ENCODE measurements at regions not wholly inside any gene's neighbourhood (a gene's known extent, or its start where the extent isn't known, plus 50 kb on each side); places are given as distances from the start of the nearest gene placed in this dataset.

DNA sequence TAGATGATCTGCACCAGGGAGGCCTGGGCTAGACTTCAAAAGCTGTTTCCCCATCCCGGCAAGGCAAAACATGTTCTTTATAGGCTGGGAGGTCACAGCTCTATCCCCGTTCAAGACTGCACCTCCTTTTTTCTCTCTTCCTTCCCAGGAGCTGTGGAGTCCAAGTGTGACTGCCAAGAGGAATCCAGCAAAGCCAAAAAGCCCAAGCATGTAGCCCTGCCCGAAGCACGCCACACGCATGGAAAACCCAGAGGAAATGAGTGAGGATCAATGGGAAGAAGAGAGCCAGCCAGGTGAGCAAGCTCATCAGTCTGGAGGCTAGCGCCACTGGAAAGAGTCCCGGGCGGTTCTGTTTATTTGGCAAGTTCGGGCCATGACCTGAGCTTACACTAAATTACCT, 240.4 kb downstream of the PRL start (continued):
- TF ChIP-seq, protein P1, sequence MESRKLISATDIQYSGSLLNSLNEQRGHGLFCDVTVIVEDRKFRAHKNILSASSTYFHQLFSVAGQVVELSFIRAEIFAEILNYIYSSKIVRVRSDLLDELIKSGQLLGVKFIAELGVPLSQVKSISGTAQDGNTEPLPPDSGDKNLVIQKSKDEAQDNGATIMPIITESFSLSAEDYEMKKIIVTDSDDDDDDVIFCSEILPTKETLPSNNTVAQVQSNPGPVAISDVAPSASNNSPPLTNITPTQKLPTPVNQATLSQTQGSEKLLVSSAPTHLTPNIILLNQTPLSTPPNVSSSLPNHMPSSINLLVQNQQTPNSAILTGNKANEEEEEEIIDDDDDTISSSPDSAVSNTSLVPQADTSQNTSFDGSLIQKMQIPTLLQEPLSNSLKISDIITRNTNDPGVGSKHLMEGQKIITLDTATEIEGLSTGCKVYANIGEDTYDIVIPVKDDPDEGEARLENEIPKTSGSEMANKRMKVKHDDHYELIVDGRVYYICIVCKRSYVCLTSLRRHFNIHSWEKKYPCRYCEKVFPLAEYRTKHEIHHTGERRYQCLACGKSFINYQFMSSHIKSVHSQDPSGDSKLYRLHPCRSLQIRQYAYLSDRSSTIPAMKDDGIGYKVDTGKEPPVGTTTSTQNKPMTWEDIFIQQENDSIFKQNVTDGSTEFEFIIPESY (IDR thresholded peaks at IDR 0.05), result no peak
- no peak for TF ChIP-seq HNF4G (IDR thresholded peaks at IDR 0.05)
- TF ChIP-seq FOXA2 (IDR thresholded peaks at IDR 0.05), result no peak

DNA sequence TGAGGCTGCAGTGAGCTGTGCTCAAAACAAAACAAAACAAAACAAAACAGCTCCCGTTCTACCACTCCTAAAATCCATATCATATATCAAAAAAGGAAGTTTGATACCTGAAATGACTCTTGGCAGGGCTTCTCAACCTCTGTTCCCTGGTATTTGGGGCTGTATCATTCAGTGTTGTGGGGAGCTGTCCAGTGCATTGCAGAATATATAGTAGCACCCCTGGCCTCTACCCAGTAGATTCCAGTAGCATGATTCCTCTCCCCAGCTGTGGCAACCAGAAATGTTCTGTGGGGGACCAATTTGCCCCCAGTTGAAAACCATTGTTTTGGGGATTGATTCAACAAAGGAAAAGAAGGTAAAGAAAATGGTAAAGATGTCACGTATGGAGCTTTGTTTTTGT, 238.9 kb downstream of the PRL start:
- Histone ChIP-seq H3K36me3 (ENCODE audit: control insufficient read depth in 4 of 4, insufficient read depth in 3 of 4, low read depth in 1 of 4, low read length in 3 of 4) (no peaks in the 10 kb centered on the region), H3K9ac (ENCODE audit: low read depth in 1 of 2, low read length in 2 of 2) (no peak overlapping the region), H3K27ac (ENCODE audit: low read depth in 1 of 2, low read length in 2 of 2) (no peak overlapping the region), H3K4me1 (ENCODE audit: control insufficient read depth in 4 of 4, insufficient read depth in 4 of 4, low read length in 3 of 4) (no peaks in the 10 kb centered on the region), H3K27me3 (ENCODE audit: control insufficient read depth in 4 of 4, insufficient read depth in 4 of 4, low read length in 3 of 4) (no peaks in the 10 kb centered on the region), H3K9me3 (ENCODE audit: control insufficient read depth in 4 of 4, low read length in 3 of 4) (no peaks in the 10 kb centered on the region), H3K4me3 (ENCODE audit: low read depth in 1 of 3, low read length in 3 of 3) (no peak overlapping the region)
- 75% methylated on average over 2 of the region's 2 CpGs for WGBS
- TF ChIP-seq GABPA (IDR thresholded peaks at IDR 0.05 in 1 of 2, conservative IDR thresholded peaks at IDR 0.05 in 1 of 2), result no peak
- TF ChIP-seq HNF4A (conservative IDR thresholded peaks at IDR 0.05), result no peak
- TF ChIP-seq NR2F2 (IDR thresholded peaks at IDR 0.05), result no peak
- no peak for TF ChIP-seq RXRA (IDR thresholded peaks at IDR 0.05)
- DNase-seq (ENCODE audit: low spot score), result no peak

DNA sequence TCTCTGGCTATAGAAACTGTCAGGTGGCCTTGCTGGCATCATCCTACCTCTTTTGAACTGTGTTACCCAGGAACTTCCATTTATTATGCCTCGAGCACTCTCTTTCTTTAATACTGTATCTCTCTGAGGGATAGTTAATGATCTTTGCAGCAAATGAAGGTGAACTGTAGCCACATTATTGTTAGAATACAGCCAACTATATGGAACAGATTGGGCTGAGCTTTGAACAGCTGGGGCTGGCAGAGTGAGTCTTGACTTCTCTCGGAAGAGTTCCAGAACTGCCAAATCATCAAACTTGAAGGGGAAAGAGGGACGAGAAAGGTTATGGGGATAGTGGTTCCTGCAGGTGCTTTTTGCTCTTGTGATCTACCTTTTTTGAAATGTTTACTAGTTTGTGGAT, 237.7 kb downstream of the PRL start:
- TF ChIP-seq FOXA2 (IDR thresholded peaks at IDR 0.05) (no peak), EGR1 (IDR thresholded peaks at IDR 0.05; ENCODE audit: low read depth in 2 of 2) (no peak), SP1 (IDR thresholded peaks at IDR 0.05) (no peak), JUND (IDR thresholded peaks at IDR 0.05) (no peak), RAD21 (IDR thresholded peaks at IDR 0.05) (no peak), NR2F2 (IDR thresholded peaks at IDR 0.05) (no peak), HNF4A (conservative IDR thresholded peaks at IDR 0.05) (no peak), HNF4G (IDR thresholded peaks at IDR 0.05) (no peak), FOXA1 (IDR thresholded peaks at IDR 0.05) (no peak), TAF1 (conservative IDR thresholded peaks at IDR 0.05) (no peak), RXRA (IDR thresholded peaks at IDR 0.05) (no peak), GABPA (IDR thresholded peaks at IDR 0.05 in 1 of 2, conservative IDR thresholded peaks at IDR 0.05 in 1 of 2) (no peak), YY1 (IDR thresholded peaks at IDR 0.05) (no peak)
- TF ChIP-seq, protein P2, sequence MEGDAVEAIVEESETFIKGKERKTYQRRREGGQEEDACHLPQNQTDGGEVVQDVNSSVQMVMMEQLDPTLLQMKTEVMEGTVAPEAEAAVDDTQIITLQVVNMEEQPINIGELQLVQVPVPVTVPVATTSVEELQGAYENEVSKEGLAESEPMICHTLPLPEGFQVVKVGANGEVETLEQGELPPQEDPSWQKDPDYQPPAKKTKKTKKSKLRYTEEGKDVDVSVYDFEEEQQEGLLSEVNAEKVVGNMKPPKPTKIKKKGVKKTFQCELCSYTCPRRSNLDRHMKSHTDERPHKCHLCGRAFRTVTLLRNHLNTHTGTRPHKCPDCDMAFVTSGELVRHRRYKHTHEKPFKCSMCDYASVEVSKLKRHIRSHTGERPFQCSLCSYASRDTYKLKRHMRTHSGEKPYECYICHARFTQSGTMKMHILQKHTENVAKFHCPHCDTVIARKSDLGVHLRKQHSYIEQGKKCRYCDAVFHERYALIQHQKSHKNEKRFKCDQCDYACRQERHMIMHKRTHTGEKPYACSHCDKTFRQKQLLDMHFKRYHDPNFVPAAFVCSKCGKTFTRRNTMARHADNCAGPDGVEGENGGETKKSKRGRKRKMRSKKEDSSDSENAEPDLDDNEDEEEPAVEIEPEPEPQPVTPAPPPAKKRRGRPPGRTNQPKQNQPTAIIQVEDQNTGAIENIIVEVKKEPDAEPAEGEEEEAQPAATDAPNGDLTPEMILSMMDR (IDR thresholded peaks at IDR 0.05; ENCODE audit: low read depth, low read length, missing input control), result no peak
- TF ChIP-seq, protein P3, sequence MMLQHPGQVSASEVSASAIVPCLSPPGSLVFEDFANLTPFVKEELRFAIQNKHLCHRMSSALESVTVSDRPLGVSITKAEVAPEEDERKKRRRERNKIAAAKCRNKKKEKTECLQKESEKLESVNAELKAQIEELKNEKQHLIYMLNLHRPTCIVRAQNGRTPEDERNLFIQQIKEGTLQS (IDR thresholded peaks at IDR 0.05), result no peak
- TF ChIP-seq, protein P4, sequence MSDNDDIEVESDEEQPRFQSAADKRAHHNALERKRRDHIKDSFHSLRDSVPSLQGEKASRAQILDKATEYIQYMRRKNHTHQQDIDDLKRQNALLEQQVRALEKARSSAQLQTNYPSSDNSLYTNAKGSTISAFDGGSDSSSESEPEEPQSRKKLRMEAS (IDR thresholded peaks at IDR 0.05), result no peak
- TF ChIP-seq, protein P5, sequence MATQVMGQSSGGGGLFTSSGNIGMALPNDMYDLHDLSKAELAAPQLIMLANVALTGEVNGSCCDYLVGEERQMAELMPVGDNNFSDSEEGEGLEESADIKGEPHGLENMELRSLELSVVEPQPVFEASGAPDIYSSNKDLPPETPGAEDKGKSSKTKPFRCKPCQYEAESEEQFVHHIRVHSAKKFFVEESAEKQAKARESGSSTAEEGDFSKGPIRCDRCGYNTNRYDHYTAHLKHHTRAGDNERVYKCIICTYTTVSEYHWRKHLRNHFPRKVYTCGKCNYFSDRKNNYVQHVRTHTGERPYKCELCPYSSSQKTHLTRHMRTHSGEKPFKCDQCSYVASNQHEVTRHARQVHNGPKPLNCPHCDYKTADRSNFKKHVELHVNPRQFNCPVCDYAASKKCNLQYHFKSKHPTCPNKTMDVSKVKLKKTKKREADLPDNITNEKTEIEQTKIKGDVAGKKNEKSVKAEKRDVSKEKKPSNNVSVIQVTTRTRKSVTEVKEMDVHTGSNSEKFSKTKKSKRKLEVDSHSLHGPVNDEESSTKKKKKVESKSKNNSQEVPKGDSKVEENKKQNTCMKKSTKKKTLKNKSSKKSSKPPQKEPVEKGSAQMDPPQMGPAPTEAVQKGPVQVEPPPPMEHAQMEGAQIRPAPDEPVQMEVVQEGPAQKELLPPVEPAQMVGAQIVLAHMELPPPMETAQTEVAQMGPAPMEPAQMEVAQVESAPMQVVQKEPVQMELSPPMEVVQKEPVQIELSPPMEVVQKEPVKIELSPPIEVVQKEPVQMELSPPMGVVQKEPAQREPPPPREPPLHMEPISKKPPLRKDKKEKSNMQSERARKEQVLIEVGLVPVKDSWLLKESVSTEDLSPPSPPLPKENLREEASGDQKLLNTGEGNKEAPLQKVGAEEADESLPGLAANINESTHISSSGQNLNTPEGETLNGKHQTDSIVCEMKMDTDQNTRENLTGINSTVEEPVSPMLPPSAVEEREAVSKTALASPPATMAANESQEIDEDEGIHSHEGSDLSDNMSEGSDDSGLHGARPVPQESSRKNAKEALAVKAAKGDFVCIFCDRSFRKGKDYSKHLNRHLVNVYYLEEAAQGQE (IDR thresholded peaks at IDR 0.05), result no peak
- TF ChIP-seq, protein P1 (IDR thresholded peaks at IDR 0.05), result no peak
- Histone ChIP-seq H3K4me3 (ENCODE audit: low read depth in 1 of 3, low read length in 3 of 3) (no peak overlapping the region), H3K36me3 (ENCODE audit: control insufficient read depth in 4 of 4, insufficient read depth in 3 of 4, low read depth in 1 of 4, low read length in 3 of 4) (no peaks in the 10 kb centered on the region), H3K9me3 (ENCODE audit: control insufficient read depth in 4 of 4, low read length in 3 of 4) (no peaks in the 10 kb centered on the region), H3K4me1 (ENCODE audit: control insufficient read depth in 4 of 4, insufficient read depth in 4 of 4, low read length in 3 of 4) (no peaks in the 10 kb centered on the region), H3K27me3 (ENCODE audit: control insufficient read depth in 4 of 4, insufficient read depth in 4 of 4, low read length in 3 of 4) (no peaks in the 10 kb centered on the region), H3K9ac (ENCODE audit: low read depth in 1 of 2, low read length in 2 of 2) (no peak overlapping the region), H3K27ac (ENCODE audit: low read depth in 1 of 2, low read length in 2 of 2) (no peak overlapping the region)
- WGBS, result 77% methylated on average over 3 of the region's 3 CpGs
- no peak for DNase-seq (ENCODE audit: low spot score)
